Tibial nerve (tissue), 4 donors: ENCODE measurements at regions not wholly inside any gene's neighbourhood (a gene's known extent, or its start where the extent isn't known, plus 50 kb on each side); places are given as distances from the start of the nearest gene placed in this dataset.

Experiments used
- EP300 ChIP-seq, 2 donors: sonication (generic); formaldehyde crosslinking; IDR thresholded peaks; one replicate each; pipeline ENCODE4 v1.6.1; 2017; ENCODE audit warnings: antibody characterized with exemption in 2 of 2, mild to moderate bottlenecking in 1 of 2
- TF ChIP-seq, protein P1 (sequence below), 5 experiments: fragments of 200-600 bp in 3 of 5; fragments of 450-650 bp in 2 of 5; sonication (generic) in 3 of 5; IDR thresholded peaks; one replicate each; pipeline ENCODE4 v1.5.1; 2016 to 2019; ENCODE audit warnings: antibody characterized with exemption in 5 of 5, mild to moderate bottlenecking in 3 of 5, moderate library complexity in 2 of 5

DNA sequence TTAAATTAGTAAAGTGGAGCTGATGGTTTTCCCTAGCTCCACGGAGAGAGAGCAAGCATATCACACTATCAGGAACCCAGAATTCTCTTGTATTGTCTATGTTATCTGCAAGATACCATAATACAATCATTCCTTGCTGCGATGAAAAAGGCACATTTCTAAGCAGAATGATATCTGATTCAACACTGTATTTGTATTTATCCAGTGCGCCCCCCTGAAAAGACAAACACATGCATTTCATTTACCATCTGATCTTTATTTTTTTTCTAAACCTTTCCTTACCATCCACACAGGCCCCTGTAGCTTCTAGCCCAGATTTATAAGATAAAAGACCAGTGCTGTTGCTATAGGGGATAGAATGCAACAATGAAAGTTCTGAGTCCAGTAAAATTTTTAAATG, 420.6 kb downstream of the TDRD15 start:
- TF ChIP-seq, protein P1, sequence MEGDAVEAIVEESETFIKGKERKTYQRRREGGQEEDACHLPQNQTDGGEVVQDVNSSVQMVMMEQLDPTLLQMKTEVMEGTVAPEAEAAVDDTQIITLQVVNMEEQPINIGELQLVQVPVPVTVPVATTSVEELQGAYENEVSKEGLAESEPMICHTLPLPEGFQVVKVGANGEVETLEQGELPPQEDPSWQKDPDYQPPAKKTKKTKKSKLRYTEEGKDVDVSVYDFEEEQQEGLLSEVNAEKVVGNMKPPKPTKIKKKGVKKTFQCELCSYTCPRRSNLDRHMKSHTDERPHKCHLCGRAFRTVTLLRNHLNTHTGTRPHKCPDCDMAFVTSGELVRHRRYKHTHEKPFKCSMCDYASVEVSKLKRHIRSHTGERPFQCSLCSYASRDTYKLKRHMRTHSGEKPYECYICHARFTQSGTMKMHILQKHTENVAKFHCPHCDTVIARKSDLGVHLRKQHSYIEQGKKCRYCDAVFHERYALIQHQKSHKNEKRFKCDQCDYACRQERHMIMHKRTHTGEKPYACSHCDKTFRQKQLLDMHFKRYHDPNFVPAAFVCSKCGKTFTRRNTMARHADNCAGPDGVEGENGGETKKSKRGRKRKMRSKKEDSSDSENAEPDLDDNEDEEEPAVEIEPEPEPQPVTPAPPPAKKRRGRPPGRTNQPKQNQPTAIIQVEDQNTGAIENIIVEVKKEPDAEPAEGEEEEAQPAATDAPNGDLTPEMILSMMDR (IDR thresholded peaks at IDR 0.05) = no peak
- TF ChIP-seq EP300 (IDR thresholded peaks at IDR 0.05) = no peak
